HCT116 (cell line): ENCODE measurements at regions not wholly inside any gene's neighbourhood (a gene's known extent, or its start where the extent isn't known, plus 50 kb on each side); places are given as distances from the start of the nearest gene placed in this dataset.

Source experiments
- EGR1 ChIP-seq: IDR thresholded peaks from 2 replicates; pipeline ENCODE4 v1.6.1; 2012; ENCODE audit warnings: low read depth
- EZH2 ChIP-seq: fragments of 200-600 bp; sonication (generic); IDR thresholded peaks from 2 replicates; pipeline ENCODE4 v1.6.1; 2017; ENCODE audit warnings: antibody characterized with exemption, mixed run types
- EZH2phosphoT487 ChIP-seq: fragments of 200-600 bp; IDR thresholded peaks from 2 replicates; pipeline ENCODE4 v1.6.1; 2018; ENCODE audit warnings: antibody characterized with exemption, borderline replicate concordance
- JUND ChIP-seq: IDR thresholded peaks from 2 replicates; pipeline ENCODE4 v1.6.1; 2012
- POLR2A ChIP-seq: IDR thresholded peaks from 2 replicates; pipeline ENCODE4 v1.7.0; 2011; ENCODE audit warnings: borderline replicate concordance; ENCODE audit not compliant: insufficient read depth, insufficient read length; ENCODE audit errors: extremely low read depth
- RAD21 ChIP-seq: IDR thresholded peaks from 2 replicates; pipeline ENCODE4 v1.6.1; 2012; ENCODE audit warnings: low read depth, mild to moderate bottlenecking
- SIN3A ChIP-seq: IDR thresholded peaks from 2 replicates; pipeline ENCODE4 v1.6.1; 2012; ENCODE audit warnings: low read depth
- SP1 ChIP-seq: IDR thresholded peaks from 2 replicates; pipeline ENCODE4 v1.6.1; 2012; ENCODE audit warnings: low read depth
- SRF ChIP-seq: IDR thresholded peaks from 2 replicates; pipeline ENCODE4 v1.6.1; 2012; ENCODE audit warnings: low read depth
- YY1 ChIP-seq: IDR thresholded peaks from 2 replicates; pipeline ENCODE4 v1.6.1; 2011; ENCODE audit warnings: low read length, low read depth, moderate library complexity, mild to moderate bottlenecking; ENCODE audit not compliant: insufficient replicate concordance; ENCODE audit errors: extremely low read depth
- ZBTB33 ChIP-seq: IDR thresholded peaks from 2 replicates; pipeline ENCODE4 v1.6.1; 2011; ENCODE audit warnings: mild to moderate bottlenecking, low read length, moderate library complexity; ENCODE audit not compliant: insufficient replicate concordance; ENCODE audit errors: extremely low read depth
- TF ChIP-seq, protein P1 (sequence below): IDR thresholded peaks from 2 replicates; pipeline ENCODE4 v1.6.1; 2012
- TF ChIP-seq, protein P2 (sequence below), 3 experiments: fragments of 200-600 bp in 1 of 3; sonication (generic) in 1 of 3; IDR thresholded peaks in 2 of 3; conservative IDR thresholded peaks in 1 of 3; 2 replicates each; pipeline ENCODE4 v1.5.1; 2012 to 2017; ENCODE audit warnings: low read depth in 2 of 3, low read length in 2 of 3, antibody characterized with exemption in 1 of 3, borderline replicate concordance in 1 of 3, control low read depth in 1 of 3, mild to moderate bottlenecking in 1 of 3, mixed read lengths in 1 of 3, mixed run types in 1 of 3, moderate library complexity in 1 of 3; ENCODE audit not compliant: insufficient read depth in 1 of 3

- TF ChIP-seq EGR1 (no peak), POLR2A (no peak), RAD21 (no peak), EZH2phosphoT487 (no peak), SP1 (no peak), YY1 (no peak), ZBTB33 (no peak), SRF (no peak), SIN3A (no peak), EZH2 (no peak), JUND (no peak)
- TF ChIP-seq, protein P1, sequence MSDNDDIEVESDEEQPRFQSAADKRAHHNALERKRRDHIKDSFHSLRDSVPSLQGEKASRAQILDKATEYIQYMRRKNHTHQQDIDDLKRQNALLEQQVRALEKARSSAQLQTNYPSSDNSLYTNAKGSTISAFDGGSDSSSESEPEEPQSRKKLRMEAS: no peak
- TF ChIP-seq, protein P2, sequence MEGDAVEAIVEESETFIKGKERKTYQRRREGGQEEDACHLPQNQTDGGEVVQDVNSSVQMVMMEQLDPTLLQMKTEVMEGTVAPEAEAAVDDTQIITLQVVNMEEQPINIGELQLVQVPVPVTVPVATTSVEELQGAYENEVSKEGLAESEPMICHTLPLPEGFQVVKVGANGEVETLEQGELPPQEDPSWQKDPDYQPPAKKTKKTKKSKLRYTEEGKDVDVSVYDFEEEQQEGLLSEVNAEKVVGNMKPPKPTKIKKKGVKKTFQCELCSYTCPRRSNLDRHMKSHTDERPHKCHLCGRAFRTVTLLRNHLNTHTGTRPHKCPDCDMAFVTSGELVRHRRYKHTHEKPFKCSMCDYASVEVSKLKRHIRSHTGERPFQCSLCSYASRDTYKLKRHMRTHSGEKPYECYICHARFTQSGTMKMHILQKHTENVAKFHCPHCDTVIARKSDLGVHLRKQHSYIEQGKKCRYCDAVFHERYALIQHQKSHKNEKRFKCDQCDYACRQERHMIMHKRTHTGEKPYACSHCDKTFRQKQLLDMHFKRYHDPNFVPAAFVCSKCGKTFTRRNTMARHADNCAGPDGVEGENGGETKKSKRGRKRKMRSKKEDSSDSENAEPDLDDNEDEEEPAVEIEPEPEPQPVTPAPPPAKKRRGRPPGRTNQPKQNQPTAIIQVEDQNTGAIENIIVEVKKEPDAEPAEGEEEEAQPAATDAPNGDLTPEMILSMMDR (IDR thresholded peaks at IDR 0.05 in 2 of 3, conservative IDR thresholded peaks at IDR 0.05 in 1 of 3; ENCODE audit: borderline replicate concordance in 1 of 3, insufficient read depth in 1 of 3, low read depth in 2 of 3, low read length in 2 of 3): no peak
These were observed 251.0 kb downstream of the CDH11 start for GRCh38 chr16:64870859-64871258.
